ENCODE measurements at regions not wholly inside any gene's neighbourhood (a gene's known extent, or its start where the extent isn't known, plus 50 kb on each side); places are given as distances from the start of the nearest gene placed in this dataset.

GRCh38 chr22:27474112-27474571 lies 327.4 kb downstream of the MN1 start:
- peaks cover 0 to 7% of the 10 kb centered on the region in 2 experiments for H4K20me1 ChIP-seq (replicated peaks in 1 of 2; ENCODE audit: control insufficient read depth in 1 of 2, insufficient read depth in 2 of 2, low read length in 2 of 2)
- H3K27me3 ChIP-seq (replicated peaks in 1 of 4; ENCODE audit: control insufficient read depth in 3 of 4, extremely low read depth in 1 of 4, insufficient read depth in 3 of 4, low read length in 3 of 4) = peaks cover 0 to 2% (median 0%) of the 10 kb centered on the region in 4 experiments; a peak in 2 of 7 replicates
- H3K4ac ChIP-seq (replicated peaks; ENCODE audit: insufficient read length, low read depth, low read length) = no peak overlapping the region
- FAIRE-seq = no peak
- H2BK20ac ChIP-seq (ENCODE audit: low read length) = peak overlapping the region; percentile 82; the same call in 1 of the 2 replicates
- H2AK5ac ChIP-seq (ENCODE audit: low read depth, low read length) = peak overlapping the region; percentile 99
- peaks cover 8 to 18% (median 13%) of the 10 kb centered on the region in 4 experiments for H3K4me1 ChIP-seq (replicated peaks in 1 of 4; ENCODE audit: control insufficient read depth in 3 of 4, insufficient read depth in 4 of 4, low read length in 3 of 4)
- H2BK5ac ChIP-seq (ENCODE audit: low read depth, low read length) = no peak overlapping the region
- no peaks in the 10 kb centered on the region for H3K79me1 ChIP-seq (ENCODE audit: low read depth, low read length)
- H3K79me2 ChIP-seq (ENCODE audit: control insufficient read depth in 1 of 2, insufficient read depth in 2 of 2, low read length in 2 of 2) = no peaks in the 10 kb centered on the region
- no peak overlapping the region for H3K9ac ChIP-seq (replicated peaks in 1 of 4; ENCODE audit: extremely low read depth in 1 of 4, low read depth in 3 of 4, low read length in 3 of 4)
- H3K27ac ChIP-seq (ENCODE audit: low read depth, low read length) = no peak overlapping the region
- H3K9me3 ChIP-seq (ENCODE audit: insufficient read depth in 2 of 2, low read depth in 1 of 2, low read length in 1 of 2) = no peaks in the 10 kb centered on the region
- H2BK15ac ChIP-seq (ENCODE audit: low read length) = peak overlapping the region; percentile 78; the same call in 1 of the 2 replicates
- no peak overlapping the region for H4K8ac ChIP-seq (ENCODE audit: extremely low read depth, insufficient read depth, low read length)
- WGBS, 2 experiments (ENCODE audit: extremely low coverage in 1 of 2, insufficient coverage in 1 of 2, insufficient read length in 1 of 2, insufficient replicate concordance in 2 of 2, low coverage in 1 of 2, low lambda C conversion rate in 2 of 2, missing lambda C conversion rate in 1 of 2) = 79% methylated on average over 8 of the region's 9 CpGs; no CpG with 5 or more reads in 1 of the 2 experiments
- H4K91ac ChIP-seq (replicated peaks; ENCODE audit: insufficient read length, low read length) = peak overlapping the region; percentile 12
- H2BK120ac ChIP-seq (replicated peaks; ENCODE audit: low read depth, low read length) = no peak overlapping the region
- H3K4me2 ChIP-seq (ENCODE audit: insufficient read depth in 1 of 2, low read depth in 2 of 2, low read length in 2 of 2) = no peak overlapping the region
- DNase-seq (ENCODE audit: low read depth in 1 of 2, low spot score in 2 of 2) = no peak
- no peak overlapping the region for H4K5ac ChIP-seq (ENCODE audit: insufficient read length, low read depth, low read length)
- H3K56ac ChIP-seq (replicated peaks; ENCODE audit: insufficient read length, low read depth, low read length) = no peak overlapping the region
- CTCF ChIA-PET (ENCODE audit: partially characterized antibody) = interaction anchor here (0.8 to 1.9 kb wide), 8 partner anchors 10 to 331 kb away, joined by 3 to 8 read pairs (median 4); no protein-coding TSS in a partner anchor
- H3K23me2 ChIP-seq (ENCODE audit: low read depth, low read length) = peaks cover 12% of the 10 kb centered on the region; the same call in 1 of the 2 replicates
- H3K4me3 ChIP-seq (ENCODE audit: extremely low read depth in 1 of 4, insufficient read depth in 2 of 4, low read depth in 3 of 4, low read length in 4 of 4) = no peak overlapping the region
- TF ChIP-seq NANOG (IDR thresholded peaks at IDR 0.05; ENCODE audit: insufficient read depth, low read depth, low read length, poor library complexity, severe bottlenecking) (no peak), BCL11A (IDR thresholded peaks at IDR 0.05; ENCODE audit: low read depth in 2 of 2, low read length in 2 of 2) (no peak), BRCA1 (IDR thresholded peaks at IDR 0.05; ENCODE audit: low read depth, low read length) (no peak), CTBP2 (IDR thresholded peaks at IDR 0.05; ENCODE audit: borderline replicate concordance, insufficient read depth, insufficient read length, low read length) (no peak), PHF8 (conservative IDR thresholded peaks at IDR 0.05; ENCODE audit: low read depth, low read length) (no peak), SAP30 (IDR thresholded peaks at IDR 0.05; ENCODE audit: insufficient read depth, insufficient replicate concordance, low read length) (no peak), POU5F1 (IDR thresholded peaks at IDR 0.05; ENCODE audit: low read depth, low read length) (no peak), SIRT6 (IDR thresholded peaks at IDR 0.05; ENCODE audit: low read length) (no peak), TAF1 (IDR thresholded peaks at IDR 0.05; ENCODE audit: low read depth, low read length) (no peak), HDAC6 (IDR thresholded peaks at IDR 0.05; ENCODE audit: low read depth, low read length) (no peak), CBX8 (IDR thresholded peaks at IDR 0.05; ENCODE audit: borderline replicate concordance, low read depth, low read length) (no peak)
- TF ChIP-seq, protein P1, sequence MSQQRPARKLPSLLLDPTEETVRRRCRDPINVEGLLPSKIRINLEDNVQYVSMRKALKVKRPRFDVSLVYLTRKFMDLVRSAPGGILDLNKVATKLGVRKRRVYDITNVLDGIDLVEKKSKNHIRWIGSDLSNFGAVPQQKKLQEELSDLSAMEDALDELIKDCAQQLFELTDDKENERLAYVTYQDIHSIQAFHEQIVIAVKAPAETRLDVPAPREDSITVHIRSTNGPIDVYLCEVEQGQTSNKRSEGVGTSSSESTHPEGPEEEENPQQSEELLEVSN (IDR thresholded peaks at IDR 0.05) = no peak
- H3K36me3 ChIP-seq (ENCODE audit: control insufficient read depth in 2 of 4, insufficient read depth in 4 of 4, low read length in 3 of 4) = no peaks in the 10 kb centered on the region
- POLR2A ChIA-PET (ENCODE audit: partially characterized antibody) = interaction anchor here (1.0 to 2.6 kb wide), 4 partner anchors 11 to 57 kb away, joined by 3 to 8 read pairs (median 6); no protein-coding TSS in a partner anchor
- H3K23ac ChIP-seq (ENCODE audit: insufficient read length) = no peak overlapping the region
- H2AFZ ChIP-seq (ENCODE audit: low read length) = no peak overlapping the region
- H3K14ac ChIP-seq (ENCODE audit: insufficient read length) = no peak overlapping the region
- H2BK12ac ChIP-seq (ENCODE audit: low read depth, low read length) = peak overlapping the region; percentile 78; the same call in 1 of the 2 replicates
- peak overlapping the region; percentile 57; the same call in 1 of the 2 replicates for H3K18ac ChIP-seq (ENCODE audit: extremely low read depth, low read length)

All from H1 (cell line).